AG09309 (cell line): ENCODE measurements at regions not wholly inside any gene's neighbourhood (a gene's known extent, or its start where the extent isn't known, plus 50 kb on each side); places are given as distances from the start of the nearest gene placed in this dataset.
"Not testable (repeated sequence)": the region's sequence is repeated elsewhere in the genome, so short reads cannot be mapped to it uniquely, and the experiment has no call there.

Source experiments
- DNase-seq: peaks from one replicate; pipeline ENCODE4 v3.0.0-alpha.2; 2010; ENCODE audit warnings: low read depth
- H3K4me3 ChIP-seq: 2 replicates; pipeline ENCODE4 v1.5.1; 2011; ENCODE audit warnings: mild to moderate bottlenecking, low read depth, low read length, moderate library complexity; ENCODE audit not compliant: control insufficient read depth
- CTCF ChIP-seq: IDR thresholded peaks from 2 replicates; pipeline ENCODE4 v1.5.1; 2011; ENCODE audit warnings: mild to moderate bottlenecking, low read depth, low read length, inconsistent platforms; ENCODE audit not compliant: insufficient read depth, control insufficient read depth; ENCODE audit errors: missing control alignments

DNA sequence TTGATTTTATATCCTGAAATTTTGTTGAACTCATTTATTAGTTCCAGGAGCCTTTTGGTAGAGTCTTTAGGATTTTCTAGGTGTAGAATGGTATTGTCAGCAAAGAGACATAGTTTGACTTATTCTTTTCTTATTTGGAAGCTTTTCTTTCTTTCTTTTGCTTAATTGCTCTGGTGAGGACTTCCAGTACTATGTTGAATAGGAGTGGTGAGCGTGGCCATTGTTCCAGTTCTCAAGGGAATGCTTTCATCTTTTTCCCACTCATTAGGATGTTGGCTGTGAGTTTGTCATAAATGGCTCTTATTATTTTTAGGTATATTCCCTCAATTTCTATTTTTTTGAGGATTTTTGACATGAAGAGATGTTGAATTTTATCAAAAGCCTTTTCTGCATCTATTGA, 182.2 kb upstream of the SPRY2 start:
- TF ChIP-seq CTCF, result no peak
- no peak overlapping the region for H3K4me3 ChIP-seq
- no peak for DNase-seq

- H3K4me3 ChIP-seq, DNase-seq: not testable (repeated sequence)
Observed at GRCh38 chr13:80522463-80522862, 181.5 kb upstream of the SPRY2 start.

GRCh38 chr13:80516818-80517348, 176.0 kb upstream of the SPRY2 start:
- DNase-seq, result no peak
- TF ChIP-seq CTCF, result no peak
- H3K4me3 ChIP-seq, result no peak overlapping the region

GRCh38 chr13:80515296-80515695, 174.4 kb upstream of the SPRY2 start:
- H3K4me3 ChIP-seq, result no peak overlapping the region
- no peak for DNase-seq
- TF ChIP-seq CTCF, result no peak

- no peak for DNase-seq
- no peak for TF ChIP-seq CTCF
- no peak overlapping the region for H3K4me3 ChIP-seq
Observed at GRCh38 chr13:80513196-80513595, 172.3 kb upstream of the SPRY2 start.

- DNase-seq, result no peak
- TF ChIP-seq CTCF, result no peak
- no peak overlapping the region for H3K4me3 ChIP-seq
Observed at GRCh38 chr13:80510686-80511085, 169.8 kb upstream of the SPRY2 start.

- TF ChIP-seq CTCF, result no peak
- H3K4me3 ChIP-seq, result no peak overlapping the region
- no peak for DNase-seq
Observed at GRCh38 chr13:80509264-80509663, 168.3 kb upstream of the SPRY2 start.

GRCh38 chr13:80508031-80508430, 167.1 kb upstream of the SPRY2 start:
- H3K4me3 ChIP-seq, result no peak overlapping the region
- no peak for TF ChIP-seq CTCF
- no peak for DNase-seq
